GM10248 (cell line): ENCODE measurements at regions not wholly inside any gene's neighbourhood (a gene's known extent, or its start where the extent isn't known, plus 50 kb on each side); places are given as distances from the start of the nearest gene placed in this dataset.

Source experiments
- CTCF ChIA-PET: fragments of 300-600 bp; sonication (Branson Sonifier 250); formaldehyde crosslinking; extraction: SDS; loops from one replicate; lab custom pipeline; 2021; ENCODE audit warnings: antibody characterized with exemption; lab: Yijun Ruan, JAX
- POLR2A ChIA-PET: fragments of 350-650 bp; sonication (Branson Sonifier 250); formaldehyde crosslinking; extraction: SDS; loops from one replicate; lab custom pipeline; 2020; ENCODE audit warnings: antibody characterized with exemption; lab: Yijun Ruan, JAX
- DNase-seq: peaks from one replicate; pipeline ENCODE4 v3.0.0; 2012; ENCODE audit errors: extremely low spot score
- CTCF ChIP-seq: IDR thresholded peaks from 2 replicates; pipeline ENCODE4 v1.5.1; 2012; ENCODE audit warnings: mild to moderate bottlenecking, low read depth; ENCODE audit errors: extremely low read depth, missing control alignments, control extremely low read depth

- TF ChIP-seq CTCF, result no peak
- POLR2A ChIA-PET, result no interaction called here
- CTCF ChIA-PET, result no interaction called here
- DNase-seq, result no peak
These were observed 83.5 kb upstream of the GRPR start for GRCh38 chrX:16039834-16040233.

- TF ChIP-seq CTCF, result no peak
- CTCF ChIA-PET, result no interaction called here
- DNase-seq, result no peak
- POLR2A ChIA-PET, result no interaction called here
These were observed 84.0 kb upstream of the GRPR start for GRCh38 chrX:16039363-16039762.

GRCh38 chrX:16033331-16033730 is 90.0 kb upstream of the GRPR start:
- DNase-seq, result no peak
- TF ChIP-seq CTCF, result no peak
- ChIA-PET POLR2A (no interaction called here), CTCF (no interaction called here)

- ChIA-PET CTCF (no interaction called here), POLR2A (no interaction called here)
- DNase-seq, result no peak
- TF ChIP-seq CTCF, result no peak
These were observed 94.8 kb upstream of the GRPR start for GRCh38 chrX:16028576-16028975.

- CTCF ChIA-PET, result interaction anchor here (1.0 kb wide), 1 partner anchor 94 kb away, joined by 3 read pairs; no protein-coding TSS in a partner anchor
- POLR2A ChIA-PET, result no interaction called here
- peak; percentile 44 for DNase-seq
- no peak for TF ChIP-seq CTCF
These were observed 99.3 kb upstream of the GRPR start for GRCh38 chrX:16023790-16024734.

- POLR2A ChIA-PET, result no interaction called here
- CTCF ChIA-PET, result no interaction called here
- no peak for DNase-seq
- TF ChIP-seq CTCF, result no peak
These were observed 100.7 kb upstream of the GRPR start for GRCh38 chrX:16022580-16023200.
